ENCODE measurements at regions not wholly inside any gene's neighbourhood (a gene's known extent, or its start where the extent isn't known, plus 50 kb on each side); places are given as distances from the start of the nearest gene placed in this dataset.
"Not testable (repeated sequence)": the region's sequence is repeated elsewhere in the genome, so short reads cannot be mapped to it uniquely, and the experiment has no call there.

DNA sequence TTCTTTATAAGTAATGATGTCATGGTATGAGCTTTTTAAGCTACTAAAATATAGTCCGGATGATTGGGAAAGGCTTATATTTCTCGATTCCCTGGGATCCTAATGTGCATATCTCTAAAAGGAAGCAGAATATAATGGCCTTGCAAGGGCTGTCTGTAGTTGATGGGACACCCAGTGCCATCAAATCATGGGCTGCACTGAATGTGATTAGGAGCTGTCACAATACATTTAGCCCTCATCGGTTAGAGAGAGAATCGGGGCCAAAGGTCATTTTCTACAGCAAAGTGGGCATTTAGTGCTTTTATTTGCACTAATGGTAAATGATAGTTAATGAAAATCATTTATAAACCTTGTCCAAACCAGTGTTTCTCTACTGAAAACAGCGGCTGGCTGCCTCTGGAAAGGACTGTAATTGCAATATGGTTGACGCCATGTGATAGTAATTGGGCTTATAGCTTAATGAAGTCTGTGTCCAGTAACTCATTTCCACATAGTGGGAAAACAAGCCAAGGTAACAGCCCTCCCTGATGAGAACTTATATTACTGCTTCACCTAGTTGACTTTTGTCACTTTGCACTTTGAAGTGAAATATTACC is 265.0 kb upstream of the AZI2 start:
- Mint-ChIP-seq H3K36me3 (ENCODE audit: low read depth) (no peaks in the 10 kb centered on the region), H3K27ac (no peak overlapping the region), H3K27me3 (ENCODE audit: insufficient read depth) (no peaks in the 10 kb centered on the region), H3K9me3 (no peaks in the 10 kb centered on the region), H3K4me1 (ENCODE audit: low read depth) (no peaks in the 10 kb centered on the region), H3K4me3 (no peak overlapping the region)
- no peak for DNase-seq (ENCODE audit: low spot score)
- intact Hi-C loops (cut with micrococcal nuclease), result no loop called here

DNA sequence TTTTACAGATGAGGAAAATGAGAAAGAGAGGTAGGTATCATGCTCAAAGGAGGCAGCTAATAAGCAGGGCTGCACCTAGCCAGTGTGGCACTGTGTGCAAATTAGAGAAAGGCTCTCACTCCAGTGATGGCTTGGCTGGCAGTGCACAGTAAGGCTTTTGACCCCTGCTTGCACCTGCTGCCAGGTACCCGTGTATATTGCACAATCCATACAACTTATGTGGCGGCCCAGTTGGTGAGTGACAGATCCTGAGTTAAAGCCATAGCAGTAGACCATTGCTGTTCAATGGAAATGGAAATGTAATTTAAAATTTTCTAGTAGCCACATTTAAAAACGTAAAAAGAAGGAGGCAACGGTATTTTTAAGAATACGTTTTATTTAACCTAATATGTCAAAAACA is 266.4 kb upstream of the AZI2 start:
- no peak for DNase-seq (ENCODE audit: low spot score)
- H3K9me3 Mint-ChIP-seq, result no peaks in the 10 kb centered on the region
- H3K4me3 Mint-ChIP-seq, result no peak overlapping the region
- no peaks in the 10 kb centered on the region for H3K27me3 Mint-ChIP-seq (ENCODE audit: insufficient read depth)
- no peaks in the 10 kb centered on the region for H3K36me3 Mint-ChIP-seq (ENCODE audit: low read depth)
- intact Hi-C loops (cut with micrococcal nuclease), result no loop called here
- no peak overlapping the region for H3K27ac Mint-ChIP-seq
- no peaks in the 10 kb centered on the region for H3K4me1 Mint-ChIP-seq (ENCODE audit: low read depth)

DNA sequence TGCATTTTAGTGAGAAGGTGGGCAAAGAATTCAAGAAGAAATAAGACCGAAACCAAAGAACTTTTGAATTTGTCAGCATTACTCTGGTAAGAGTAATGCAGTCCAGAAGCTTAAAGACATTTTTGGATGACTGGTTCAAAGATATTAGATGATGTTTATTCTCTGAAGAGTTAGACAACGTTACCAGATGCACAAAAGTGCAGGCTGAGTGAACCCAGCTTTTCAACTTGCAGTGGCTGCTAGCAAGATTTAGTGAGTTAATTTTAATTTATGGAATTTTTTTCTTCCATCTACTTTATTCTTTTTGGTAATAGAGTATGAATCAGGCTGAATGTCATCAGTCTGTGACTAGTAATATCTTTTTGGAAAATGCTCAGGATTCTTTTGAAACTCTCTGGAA is 267.3 kb upstream of the AZI2 start:
- no peak overlapping the region for H3K4me3 Mint-ChIP-seq
- H3K4me1 Mint-ChIP-seq (ENCODE audit: low read depth), result no peaks in the 10 kb centered on the region
- intact Hi-C loops (cut with micrococcal nuclease), result no loop called here
- no peaks in the 10 kb centered on the region for H3K27me3 Mint-ChIP-seq (ENCODE audit: insufficient read depth)
- H3K36me3 Mint-ChIP-seq (ENCODE audit: low read depth), result no peaks in the 10 kb centered on the region
- DNase-seq (ENCODE audit: low spot score), result no peak
- H3K9me3 Mint-ChIP-seq, result no peaks in the 10 kb centered on the region
- no peak overlapping the region for H3K27ac Mint-ChIP-seq

DNA sequence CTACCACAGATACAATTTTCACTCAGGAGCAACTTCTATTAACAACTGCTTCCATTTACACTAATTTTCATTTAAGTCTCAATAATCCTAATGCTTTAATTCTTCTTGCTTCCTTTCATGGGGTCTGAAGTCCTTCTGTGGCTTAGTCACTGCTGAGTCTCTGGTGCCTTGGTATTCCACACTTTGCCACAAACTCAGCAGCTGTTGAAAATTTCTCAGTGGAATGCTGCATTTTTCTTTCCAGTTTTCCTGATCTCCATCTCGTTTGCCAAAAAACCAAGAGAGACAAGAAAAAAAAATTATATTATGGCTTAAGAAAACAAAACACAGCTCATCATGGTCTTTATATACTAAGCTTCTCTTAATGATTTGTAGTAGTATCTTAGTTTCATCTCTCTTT is 269.2 kb upstream of the AZI2 start:
- Mint-ChIP-seq H3K36me3 (ENCODE audit: low read depth) (no peaks in the 10 kb centered on the region), H3K4me1 (ENCODE audit: low read depth) (no peaks in the 10 kb centered on the region), H3K4me3 (no peak overlapping the region), H3K27ac (no peak overlapping the region), H3K27me3 (ENCODE audit: insufficient read depth) (no peaks in the 10 kb centered on the region), H3K9me3 (no peaks in the 10 kb centered on the region)
- intact Hi-C loops (cut with micrococcal nuclease), result no loop called here
- no peak for DNase-seq (ENCODE audit: low spot score)

DNA sequence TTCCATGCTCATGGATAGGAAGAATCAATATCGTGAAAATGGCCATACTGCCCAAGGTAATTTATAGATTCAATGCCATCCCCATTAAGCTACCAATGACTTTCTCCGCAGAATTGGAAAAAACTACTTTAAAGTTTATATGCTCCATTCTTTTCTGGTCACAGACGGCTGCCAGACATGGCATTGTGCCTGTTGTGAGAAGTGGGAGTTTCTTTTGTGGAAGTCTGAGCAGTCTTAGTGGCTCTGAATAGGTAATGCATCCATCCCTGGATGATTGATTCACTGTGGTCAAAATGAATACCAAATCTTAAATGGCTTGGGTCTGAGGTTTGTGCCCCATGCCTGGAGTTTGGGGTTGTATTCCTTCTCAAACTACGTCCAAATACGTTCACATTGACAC is 274.5 kb upstream of the AZI2 start:
- intact Hi-C loops (cut with micrococcal nuclease), result no loop called here
- H3K27me3 Mint-ChIP-seq (ENCODE audit: insufficient read depth), result no peaks in the 10 kb centered on the region
- H3K4me1 Mint-ChIP-seq (ENCODE audit: low read depth), result no peaks in the 10 kb centered on the region
- DNase-seq (ENCODE audit: low spot score), result no peak
- H3K27ac Mint-ChIP-seq, result no peak overlapping the region
- H3K4me3 Mint-ChIP-seq, result no peak overlapping the region
- no peaks in the 10 kb centered on the region for H3K9me3 Mint-ChIP-seq
- no peaks in the 10 kb centered on the region for H3K36me3 Mint-ChIP-seq (ENCODE audit: low read depth)

DNA sequence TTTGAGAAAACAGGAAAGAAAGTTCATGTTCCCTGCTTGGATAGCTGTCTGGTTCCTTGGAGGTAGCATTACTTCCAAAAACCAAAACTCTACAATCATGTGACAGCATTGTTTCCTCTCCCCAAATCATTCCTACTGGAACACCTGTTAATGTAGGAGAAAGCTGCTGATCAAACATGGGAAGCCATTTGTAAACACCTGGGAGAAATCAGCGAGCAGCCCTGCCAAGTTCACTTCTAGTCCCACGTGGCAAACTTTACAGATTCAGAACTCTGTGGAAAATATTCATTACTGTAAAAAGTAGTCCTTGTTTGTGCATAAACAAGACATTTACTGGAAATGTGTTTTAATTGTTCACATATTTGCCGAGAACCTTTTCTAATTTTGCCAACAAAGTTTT is 275.5 kb upstream of the AZI2 start:
- no peaks in the 10 kb centered on the region for H3K36me3 Mint-ChIP-seq (ENCODE audit: low read depth)
- no peak overlapping the region for H3K27ac Mint-ChIP-seq
- no peak overlapping the region for H3K4me3 Mint-ChIP-seq
- intact Hi-C loops (cut with micrococcal nuclease), result no loop called here
- no peaks in the 10 kb centered on the region for H3K9me3 Mint-ChIP-seq
- no peaks in the 10 kb centered on the region for H3K27me3 Mint-ChIP-seq (ENCODE audit: insufficient read depth)
- no peak for DNase-seq (ENCODE audit: low spot score)
- no peaks in the 10 kb centered on the region for H3K4me1 Mint-ChIP-seq (ENCODE audit: low read depth)

DNA sequence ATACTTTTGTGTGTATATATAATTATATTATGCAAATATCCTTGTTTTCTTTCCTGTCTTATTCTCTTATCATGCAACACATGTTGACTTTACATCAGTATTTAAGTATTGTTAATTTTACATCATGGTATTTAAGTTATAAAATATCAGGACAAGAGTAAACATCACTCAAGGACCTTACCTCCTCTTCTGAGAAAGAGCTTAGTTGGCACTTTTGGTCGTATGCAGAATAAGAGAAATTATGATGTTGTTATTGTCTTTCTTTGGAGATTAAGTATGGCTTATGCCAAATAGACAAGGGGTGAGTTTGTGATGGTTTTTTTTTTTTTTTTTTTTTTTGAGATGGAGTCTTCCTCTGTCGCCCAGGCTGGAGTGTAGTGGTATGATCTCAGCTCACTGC is 279.2 kb upstream of the AZI2 start:
- H3K4me3 Mint-ChIP-seq; H3K27ac Mint-ChIP-seq; H3K4me1 Mint-ChIP-seq (ENCODE audit: low read depth); intact Hi-C loops (cut with micrococcal nuclease); H3K27me3 Mint-ChIP-seq (ENCODE audit: insufficient read depth); H3K9me3 Mint-ChIP-seq; H3K36me3 Mint-ChIP-seq (ENCODE audit: low read depth); DNase-seq (ENCODE audit: low spot score): not testable (repeated sequence)

DNA sequence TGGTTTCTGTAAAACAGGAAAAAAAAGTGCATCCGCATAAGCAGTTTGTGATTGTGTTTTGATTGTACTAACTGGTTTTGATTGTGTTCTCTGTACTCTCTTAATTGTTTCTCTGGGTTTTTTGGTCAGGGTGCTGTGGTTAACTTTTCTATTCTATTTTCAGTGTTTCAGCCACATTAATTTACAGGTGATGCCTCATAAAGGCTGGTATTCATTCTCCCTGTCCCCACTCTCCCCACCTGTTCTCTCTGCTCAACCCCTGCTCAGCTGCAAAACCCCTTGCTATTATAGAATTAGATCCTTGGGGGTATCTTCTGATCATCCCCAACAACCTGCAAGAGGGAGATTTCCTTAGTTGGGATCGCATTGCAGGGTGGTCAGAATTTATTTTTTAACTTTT is 285.4 kb upstream of the AZI2 start:
- Mint-ChIP-seq H3K9me3 (no peaks in the 10 kb centered on the region), H3K27me3 (ENCODE audit: insufficient read depth) (no peaks in the 10 kb centered on the region)

DNA sequence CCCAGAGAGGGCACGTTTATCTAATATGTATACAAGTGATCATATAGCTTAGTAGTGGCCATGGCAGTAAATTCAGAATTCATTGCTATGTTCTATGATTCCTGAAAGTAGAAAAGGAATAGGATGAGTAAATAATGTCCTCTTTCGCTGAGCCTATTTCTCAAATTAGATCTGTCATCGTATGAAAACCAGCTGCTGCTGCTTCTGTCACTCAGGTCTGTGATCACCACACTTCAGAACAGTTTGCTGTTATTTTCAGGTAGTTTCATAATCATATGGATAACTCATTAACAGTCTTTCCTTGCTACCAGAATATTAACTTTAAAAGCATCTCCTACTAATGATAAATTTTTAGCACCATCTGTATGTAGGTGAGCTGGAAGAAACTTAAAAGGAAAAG is 289.1 kb upstream of the AZI2 start:
- DNase-seq (ENCODE audit: low spot score), result no peak
- Mint-ChIP-seq H3K27me3 (ENCODE audit: insufficient read depth) (no peaks in the 10 kb centered on the region), H3K9me3 (no peaks in the 10 kb centered on the region), H3K36me3 (ENCODE audit: low read depth) (no peaks in the 10 kb centered on the region), H3K4me3 (no peak overlapping the region), H3K27ac (no peak overlapping the region), H3K4me1 (ENCODE audit: low read depth) (no peaks in the 10 kb centered on the region)
- intact Hi-C loops (cut with micrococcal nuclease), result no loop called here

More for the DNA sequence above, 285.4 kb upstream of the AZI2 start:
- Mint-ChIP-seq H3K4me1 (ENCODE audit: low read depth) (no peaks in the 10 kb centered on the region), H3K27ac (no peak overlapping the region), H3K4me3 (no peak overlapping the region), H3K36me3 (ENCODE audit: low read depth) (no peaks in the 10 kb centered on the region)
- intact Hi-C loops (cut with micrococcal nuclease), result no loop called here
- no peak for DNase-seq (ENCODE audit: low spot score)

DNA sequence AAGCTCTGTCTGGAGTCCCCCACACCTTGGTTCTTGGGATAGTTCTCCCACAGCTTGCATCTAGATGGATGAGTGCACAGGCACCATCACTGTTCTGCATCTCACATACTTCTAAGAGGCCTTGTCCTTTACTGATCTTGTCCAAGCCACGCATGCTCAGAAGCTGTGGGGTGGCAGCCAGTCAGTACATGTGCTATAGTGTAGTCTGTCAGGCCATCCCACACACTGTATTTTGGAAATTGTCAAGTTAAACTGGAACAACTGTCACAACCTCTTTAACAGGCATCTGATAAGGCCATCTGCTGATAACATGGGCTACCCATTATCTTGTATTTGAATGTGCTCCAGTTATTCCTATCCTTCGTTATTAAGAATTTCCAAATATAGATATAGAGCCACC is 296.5 kb upstream of the AZI2 start:
- no peak overlapping the region for H3K4me3 Mint-ChIP-seq
- H3K36me3 Mint-ChIP-seq (ENCODE audit: low read depth), result no peaks in the 10 kb centered on the region
- H3K4me1 Mint-ChIP-seq (ENCODE audit: low read depth), result no peaks in the 10 kb centered on the region
- H3K27me3 Mint-ChIP-seq (ENCODE audit: insufficient read depth), result no peaks in the 10 kb centered on the region
- no peak overlapping the region for H3K27ac Mint-ChIP-seq
- no peak for DNase-seq (ENCODE audit: low spot score)
- H3K9me3 Mint-ChIP-seq, result no peaks in the 10 kb centered on the region
- intact Hi-C loops (cut with micrococcal nuclease), result no loop called here

DNA sequence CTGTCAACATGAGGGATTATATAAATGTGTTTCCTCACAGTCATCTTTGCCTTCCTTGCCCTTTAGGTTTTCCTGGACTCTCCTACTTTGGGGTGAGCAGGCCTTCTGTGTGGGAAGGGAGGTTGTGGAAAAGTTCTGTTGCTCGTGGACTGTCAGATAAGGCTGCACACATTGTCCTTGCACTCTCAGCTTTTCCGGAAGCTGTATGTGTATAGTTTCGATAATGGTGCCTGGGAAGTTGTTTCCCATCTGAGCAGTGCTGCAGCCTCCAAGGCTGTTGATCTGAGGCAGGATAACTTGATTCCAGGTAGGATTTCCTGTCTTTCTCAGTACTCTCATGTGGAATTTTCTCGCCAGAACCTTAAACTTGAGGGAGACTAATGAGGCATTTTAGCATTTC is 297.8 kb upstream of the AZI2 start:
- DNase-seq (ENCODE audit: low spot score), result no peak
- Mint-ChIP-seq H3K9me3 (no peaks in the 10 kb centered on the region), H3K27ac (no peak overlapping the region), H3K4me3 (no peak overlapping the region), H3K4me1 (ENCODE audit: low read depth) (no peaks in the 10 kb centered on the region), H3K36me3 (ENCODE audit: low read depth) (no peaks in the 10 kb centered on the region), H3K27me3 (ENCODE audit: insufficient read depth) (no peaks in the 10 kb centered on the region)
- intact Hi-C loops (cut with micrococcal nuclease), result no loop called here

DNA sequence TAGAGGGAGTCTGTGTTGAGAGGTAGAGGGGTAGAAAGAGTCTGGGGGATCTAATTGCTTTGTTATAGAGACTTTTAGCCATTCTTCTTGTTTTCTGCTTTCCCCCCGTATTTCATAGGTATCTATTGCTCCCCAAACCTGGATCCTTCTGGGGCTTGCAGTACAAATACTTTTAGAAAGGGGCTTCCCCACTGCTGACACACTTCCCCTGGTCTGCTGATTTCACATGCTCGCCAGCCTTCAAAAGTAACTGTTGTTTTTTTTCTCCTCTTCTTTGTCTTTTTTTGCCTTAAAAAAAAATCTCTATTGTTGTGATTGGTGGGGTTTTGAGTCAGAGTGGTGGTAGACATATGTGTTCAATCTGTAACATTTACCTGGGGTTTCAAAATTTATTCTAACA is 300.6 kb upstream of the AZI2 start:
- Mint-ChIP-seq H3K4me1 (ENCODE audit: low read depth) (no peaks in the 10 kb centered on the region), H3K9me3 (no peaks in the 10 kb centered on the region), H3K4me3 (no peak overlapping the region), H3K36me3 (ENCODE audit: low read depth) (no peaks in the 10 kb centered on the region), H3K27ac (no peak overlapping the region), H3K27me3 (ENCODE audit: insufficient read depth) (no peaks in the 10 kb centered on the region)
- intact Hi-C loops (cut with micrococcal nuclease), result no loop called here
- no peak for DNase-seq (ENCODE audit: low spot score)

DNA sequence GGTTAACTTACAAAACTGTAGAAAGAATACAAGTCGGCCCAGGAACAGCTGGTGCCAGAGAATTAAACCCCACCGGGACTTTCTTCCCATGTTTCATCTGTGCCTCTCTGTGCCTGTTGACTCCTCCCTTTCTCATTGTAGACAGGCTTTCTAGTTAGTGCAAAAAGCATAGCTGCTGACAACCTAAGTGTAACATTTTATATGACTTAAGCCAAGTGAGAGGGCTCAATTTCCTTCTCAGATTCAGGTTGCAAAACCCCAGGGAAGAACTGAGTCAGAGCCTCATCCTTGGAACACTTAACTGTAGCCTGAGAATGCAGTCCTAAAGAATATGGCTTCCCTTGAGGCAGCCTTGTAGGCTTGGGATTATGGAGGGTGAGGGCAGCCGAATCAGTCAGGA is 302.5 kb upstream of the AZI2 start:
- Mint-ChIP-seq H3K27ac (no peak overlapping the region), H3K36me3 (ENCODE audit: low read depth) (no peaks in the 10 kb centered on the region), H3K9me3 (no peaks in the 10 kb centered on the region), H3K4me3 (no peak overlapping the region), H3K4me1 (ENCODE audit: low read depth) (no peaks in the 10 kb centered on the region), H3K27me3 (ENCODE audit: insufficient read depth) (no peaks in the 10 kb centered on the region)
- intact Hi-C loops (cut with micrococcal nuclease), result no loop called here
- no peak for DNase-seq (ENCODE audit: low spot score)

DNA sequence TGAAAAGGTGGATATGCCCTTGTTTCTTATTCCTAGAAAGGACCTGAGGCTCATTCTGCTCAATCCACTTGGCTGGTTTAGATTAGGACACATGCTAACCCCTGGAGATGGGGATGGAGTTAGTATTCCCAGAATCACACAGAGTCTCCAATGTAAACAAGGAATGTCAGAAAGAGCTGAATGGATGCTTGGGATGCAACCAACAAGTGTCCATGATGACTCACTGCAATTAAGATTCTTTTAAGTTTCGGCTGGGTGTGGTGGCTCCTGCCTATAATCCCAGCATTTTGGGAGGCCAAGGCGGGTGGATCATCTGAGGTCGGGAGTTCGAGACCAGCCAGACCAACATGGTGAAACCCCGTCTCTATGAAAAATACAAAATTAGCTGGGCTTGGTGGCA is 315.5 kb upstream of the AZI2 start:
- Mint-ChIP-seq H3K4me3 (no peak overlapping the region), H3K9me3 (no peaks in the 10 kb centered on the region), H3K36me3 (ENCODE audit: low read depth) (no peaks in the 10 kb centered on the region), H3K27ac (no peak overlapping the region), H3K4me1 (ENCODE audit: low read depth) (peaks cover 6% of the 10 kb centered on the region), H3K27me3 (ENCODE audit: insufficient read depth) (peaks cover 5% of the 10 kb centered on the region)
- DNase-seq (ENCODE audit: low spot score), result no peak
- intact Hi-C loops (cut with micrococcal nuclease), result no loop called here
